NB4 (cell line): ENCODE measurements at regions not wholly inside any gene's neighbourhood (a gene's known extent, or its start where the extent isn't known, plus 50 kb on each side); places are given as distances from the start of the nearest gene placed in this dataset.

Experiments used
- DNase-seq: peaks from one replicate; pipeline ENCODE4 v3.0.0; 2010; ENCODE audit warnings: low read depth
- H3K4me3 ChIP-seq: one replicate; pipeline ENCODE4 v1.5.1; 2011; ENCODE audit warnings: mild to moderate bottlenecking, low read depth, low read length, moderate library complexity
- CTCF ChIP-seq: IDR thresholded peaks from one replicate; pipeline ENCODE4 v1.5.1; 2012; ENCODE audit warnings: low read depth, low read length
- MAX ChIP-seq: IDR thresholded peaks from 2 replicates; pipeline ENCODE4 v1.6.1; 2011; ENCODE audit warnings: low read depth, low read length
- MYC ChIP-seq: IDR thresholded peaks from 2 replicates; pipeline ENCODE4 v1.6.1; 2011; ENCODE audit warnings: low read depth, low read length
- POLR2A ChIP-seq: IDR thresholded peaks from 2 replicates; pipeline ENCODE4 v1.6.1; 2011; ENCODE audit warnings: mild to moderate bottlenecking; ENCODE audit not compliant: insufficient read length; ENCODE audit errors: extremely low read depth

GRCh38 chr3:168959731-168960130 lies 703.8 kb downstream of the MECOM start:
- DNase-seq: no peak
- no peak for TF ChIP-seq POLR2A
- TF ChIP-seq MYC: no peak
- no peak for TF ChIP-seq MAX
- no peak for TF ChIP-seq CTCF
- H3K4me3 ChIP-seq: no peak overlapping the region

- no peak overlapping the region for H3K4me3 ChIP-seq
- no peak for DNase-seq
- TF ChIP-seq POLR2A: no peak
- TF ChIP-seq MAX: no peak
- TF ChIP-seq CTCF: no peak
- TF ChIP-seq MYC: no peak
These were observed 705.0 kb downstream of the MECOM start for GRCh38 chr3:168958466-168958865.

GRCh38 chr3:168956076-168956475 lies 707.4 kb downstream of the MECOM start:
- no peak overlapping the region for H3K4me3 ChIP-seq
- no peak for DNase-seq
- TF ChIP-seq CTCF (no peak), POLR2A (no peak)

GRCh38 chr3:168952551-168952950 lies 711.0 kb downstream of the MECOM start:
- TF ChIP-seq CTCF (no peak), MAX (no peak), POLR2A (no peak), MYC (no peak)
- no peak overlapping the region for H3K4me3 ChIP-seq
- DNase-seq: peak; percentile 4

GRCh38 chr3:168951884-168952283 lies 711.6 kb downstream of the MECOM start:
- no peak overlapping the region for H3K4me3 ChIP-seq
- DNase-seq: no peak
- TF ChIP-seq MAX: no peak
- TF ChIP-seq CTCF: no peak
- no peak for TF ChIP-seq MYC
- TF ChIP-seq POLR2A: no peak

GRCh38 chr3:168951368-168951767 lies 712.1 kb downstream of the MECOM start:
- DNase-seq: no peak
- H3K4me3 ChIP-seq: no peak overlapping the region
- TF ChIP-seq CTCF (no peak), POLR2A (no peak), MAX (no peak), MYC (no peak)
